ENCODE measurements at regions not wholly inside any gene's neighbourhood (a gene's known extent, or its start where the extent isn't known, plus 50 kb on each side); places are given as distances from the start of the nearest gene placed in this dataset.

GRCh38 chr1:98088381-98088780 lies 167.5 kb upstream of the DPYD start (continued):
- TF ChIP-seq, protein P1, sequence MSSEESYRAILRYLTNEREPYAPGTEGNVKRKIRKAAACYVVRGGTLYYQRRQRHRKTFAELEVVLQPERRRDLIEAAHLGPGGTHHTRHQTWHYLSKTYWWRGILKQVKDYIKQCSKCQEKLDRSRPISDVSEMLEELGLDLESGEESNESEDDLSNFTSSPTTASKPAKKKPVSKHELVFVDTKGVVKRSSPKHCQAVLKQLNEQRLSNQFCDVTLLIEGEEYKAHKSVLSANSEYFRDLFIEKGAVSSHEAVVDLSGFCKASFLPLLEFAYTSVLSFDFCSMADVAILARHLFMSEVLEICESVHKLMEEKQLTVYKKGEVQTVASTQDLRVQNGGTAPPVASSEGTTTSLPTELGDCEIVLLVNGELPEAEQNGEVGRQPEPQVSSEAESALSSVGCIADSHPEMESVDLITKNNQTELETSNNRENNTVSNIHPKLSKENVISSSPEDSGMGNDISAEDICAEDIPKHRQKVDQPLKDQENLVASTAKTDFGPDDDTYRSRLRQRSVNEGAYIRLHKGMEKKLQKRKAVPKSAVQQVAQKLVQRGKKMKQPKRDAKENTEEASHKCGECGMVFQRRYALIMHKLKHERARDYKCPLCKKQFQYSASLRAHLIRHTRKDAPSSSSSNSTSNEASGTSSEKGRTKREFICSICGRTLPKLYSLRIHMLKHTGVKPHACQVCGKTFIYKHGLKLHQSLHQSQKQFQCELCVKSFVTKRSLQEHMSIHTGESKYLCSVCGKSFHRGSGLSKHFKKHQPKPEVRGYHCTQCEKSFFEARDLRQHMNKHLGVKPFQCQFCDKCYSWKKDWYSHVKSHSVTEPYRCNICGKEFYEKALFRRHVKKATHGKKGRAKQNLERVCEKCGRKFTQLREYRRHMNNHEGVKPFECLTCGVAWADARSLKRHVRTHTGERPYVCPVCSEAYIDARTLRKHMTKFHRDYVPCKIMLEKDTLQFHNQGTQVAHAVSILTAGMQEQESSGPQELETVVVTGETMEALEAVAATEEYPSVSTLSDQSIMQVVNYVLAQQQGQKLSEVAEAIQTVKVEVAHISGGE (CRISPR knock-in tag; IDR thresholded peaks at IDR 0.05), result no peak
- TF ChIP-seq BACH1 (IDR thresholded peaks at IDR 0.05; ENCODE audit: borderline replicate concordance) (no peak), POLR2A (IDR thresholded peaks at IDR 0.05; ENCODE audit: low read depth, low read length) (no peak), SUPT20H (IDR thresholded peaks at IDR 0.05; ENCODE audit: borderline replicate concordance, control insufficient read depth, low read depth, low read length) (no peak), GABPA (IDR thresholded peaks at IDR 0.05; ENCODE audit: low read depth) (no peak), ZBED1 (IDR thresholded peaks at IDR 0.05; ENCODE audit: borderline replicate concordance) (no peak), ZNF24 (IDR thresholded peaks at IDR 0.05) (no peak)

DNA sequence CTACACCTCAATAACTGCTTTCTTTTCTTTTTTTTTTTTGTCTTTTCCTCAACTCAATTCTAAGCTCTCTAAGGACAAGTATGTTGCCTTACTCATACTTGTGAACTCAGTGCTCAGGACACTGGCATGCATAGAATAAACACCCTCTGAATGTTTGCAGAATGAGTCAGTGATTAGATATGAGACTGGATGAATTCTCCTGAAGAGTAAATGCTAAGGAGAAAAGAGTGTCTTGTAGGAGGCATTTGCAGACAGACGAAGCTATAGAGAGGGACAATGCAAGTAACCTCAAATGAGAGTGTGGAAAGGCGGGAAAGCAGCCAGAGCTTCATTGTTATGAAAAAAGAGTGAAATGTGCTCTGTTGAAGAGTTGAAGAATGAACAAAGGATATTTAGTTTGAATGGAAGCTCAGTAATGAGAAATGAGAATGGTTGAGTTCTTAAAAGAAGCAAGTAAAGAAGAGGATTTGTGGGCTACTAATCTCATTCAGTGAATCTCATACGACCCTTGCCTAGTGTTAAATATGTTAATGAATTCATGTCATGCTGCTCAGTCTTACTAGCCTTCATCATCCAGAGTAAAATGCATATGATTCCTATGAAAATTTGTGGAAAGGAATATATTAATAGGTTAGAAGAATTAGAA lies 166.1 kb upstream of the DPYD start:
- Histone ChIP-seq H3K9ac (ENCODE audit: control insufficient read depth, insufficient read depth, low read length) (no peak overlapping the region), H3K9me3 (replicated peaks; ENCODE audit: control insufficient read depth, insufficient read depth, low read length) (no peaks in the 10 kb centered on the region), H3K4me3 (no peak overlapping the region), H3K36me3 (ENCODE audit: control insufficient read depth in 2 of 2, insufficient read depth in 2 of 2, low read length in 1 of 2) (no peaks in the 10 kb centered on the region), H4K20me1 (ENCODE audit: control insufficient read depth, insufficient read depth) (no peaks in the 10 kb centered on the region), H3K27me3 (replicated peaks in 1 of 2; ENCODE audit: control insufficient read depth in 2 of 2, insufficient read depth in 2 of 2, low read length in 1 of 2) (no peaks in the 10 kb centered on the region), H3K4me1 (ENCODE audit: control insufficient read depth, insufficient read depth, low read length) (no peaks in the 10 kb centered on the region), H3K4me2 (ENCODE audit: control insufficient read depth, insufficient read depth) (no peak overlapping the region), H3K79me2 (ENCODE audit: control insufficient read depth, insufficient read depth, low read length) (no peaks in the 10 kb centered on the region), H3K27ac (ENCODE audit: control insufficient read depth, insufficient read depth) (no peak overlapping the region), H2AFZ (ENCODE audit: control insufficient read depth, low read depth, low read length) (no peak overlapping the region)
- in situ Hi-C loops (cut with MboI) (no loop called here), intact Hi-C loops (cut with micrococcal nuclease; ENCODE audit: unreplicated experiment) (no loop called here)
- SMC1A ChIA-PET (ENCODE audit: uncharacterized antibody, unreplicated experiment), result interaction anchor here (1.2 kb wide), 1 partner anchor 10 kb away, joined by 4 read pairs; no protein-coding TSS in a partner anchor
- ATAC-seq (no peak), FAIRE-seq (no peak), DNase-seq (ENCODE audit: low read depth, low spot score) (no peak)
- RAD21 ChIA-PET (ENCODE audit: unreplicated experiment), result no interaction called here
- POLR2A ChIA-PET, result no interaction called here
- no TSS peak for BruUV-seq (replicated peaks)
- CTCF ChIA-PET, result no interaction called here
- 2% methylated on average over 3 of the region's 3 CpGs for WGBS (ENCODE audit: insufficient coverage, insufficient replicate concordance, low lambda C conversion rate, missing lambda C conversion rate)
- TF ChIP-seq, protein P1 (CRISPR knock-in tag; IDR thresholded peaks at IDR 0.05), result no peak
- TF ChIP-seq RELA (IDR thresholded peaks at IDR 0.05; ENCODE audit: borderline replicate concordance, partially characterized antibody), result no peak
- TF ChIP-seq HDGF (IDR thresholded peaks at IDR 0.05), result no peak
- no peak for TF ChIP-seq NFIC (IDR thresholded peaks at IDR 0.05; ENCODE audit: low read depth, low read length)
- TF ChIP-seq SRF (IDR thresholded peaks at IDR 0.05; ENCODE audit: low read depth in 2 of 2, low read length in 2 of 2), result no peak
- TF ChIP-seq RUNX3 (IDR thresholded peaks at IDR 0.05; ENCODE audit: low read length), result no peak
- TF ChIP-seq RELB (IDR thresholded peaks at IDR 0.05; ENCODE audit: low read depth), result no peak
- TF ChIP-seq TARDBP (IDR thresholded peaks at IDR 0.05; ENCODE audit: borderline replicate concordance), result no peak
- no peak for TF ChIP-seq JUND (IDR thresholded peaks at IDR 0.05; ENCODE audit: low read depth, low read length)
- no peak for TF ChIP-seq SMAD1 (IDR thresholded peaks at IDR 0.05; ENCODE audit: low read depth, partially characterized antibody)
- no peak for TF ChIP-seq PAX5 (IDR thresholded peaks at IDR 0.05; ENCODE audit: borderline replicate concordance, low read depth, low read length)

All from GM12878 (cell line).